PFSK-1 (cell line): ENCODE measurements at regions not wholly inside any gene's neighbourhood (a gene's known extent, or its start where the extent isn't known, plus 50 kb on each side); places are given as distances from the start of the nearest gene placed in this dataset.

Source experiments
- FOXP2 ChIP-seq: optimal IDR thresholded peaks from 2 replicates; pipeline ENCODE3; 2011; ENCODE audit warnings: borderline replicate concordance, control low read depth, inconsistent platforms; ENCODE audit not compliant: insufficient read depth; ENCODE audit errors: extremely low read length, extremely low read depth
- POLR2AphosphoS5 ChIP-seq: IDR thresholded peaks from 2 replicates; pipeline ENCODE4 v1.6.1; 2012; ENCODE audit warnings: low read depth, mild to moderate bottlenecking, control low read depth, low read length, moderate library complexity
- SIN3A ChIP-seq: IDR thresholded peaks from 2 replicates; pipeline ENCODE4 v1.6.1; 2012; ENCODE audit warnings: mild to moderate bottlenecking, low read length, moderate library complexity, borderline replicate concordance; ENCODE audit not compliant: insufficient read depth
- TAF1 ChIP-seq: IDR thresholded peaks from 2 replicates; pipeline ENCODE4 v1.6.1; 2012; ENCODE audit warnings: low read length, control low read depth, borderline replicate concordance; ENCODE audit not compliant: insufficient read depth
- TF ChIP-seq, protein P1 (sequence below), 2 experiments: IDR thresholded peaks; 2 replicates each; pipeline versions ENCODE4 v1.6.1 to v1.8.0; 2011 to 2012; ENCODE audit warnings: low read depth in 2 of 2, low read length in 2 of 2, control low read depth in 1 of 2, inconsistent platforms in 1 of 2, mild to moderate bottlenecking in 1 of 2, moderate library complexity in 1 of 2; ENCODE audit not compliant: insufficient read depth in 1 of 2

DNA sequence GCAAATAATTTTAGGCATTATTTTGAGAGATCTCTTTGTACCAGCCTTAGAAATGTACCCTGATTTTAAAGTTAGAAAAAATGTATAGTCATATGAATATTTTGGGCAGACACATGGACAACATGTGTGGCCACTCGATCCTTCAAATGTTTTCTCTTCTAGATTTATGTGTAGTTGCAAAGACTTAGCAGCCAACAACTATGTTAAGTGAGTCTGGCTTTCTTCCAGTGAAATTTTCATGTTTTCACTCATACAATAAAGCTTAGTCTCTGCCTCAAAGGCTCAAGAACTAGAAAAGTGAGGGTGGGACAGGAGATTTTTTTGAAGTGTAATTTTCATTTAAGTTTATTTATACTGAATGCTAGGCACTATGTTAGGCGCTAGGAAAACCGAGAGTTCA lies 207.7 kb upstream of the DACH1 start:
- no peak for TF ChIP-seq SIN3A
- TF ChIP-seq, protein P1, sequence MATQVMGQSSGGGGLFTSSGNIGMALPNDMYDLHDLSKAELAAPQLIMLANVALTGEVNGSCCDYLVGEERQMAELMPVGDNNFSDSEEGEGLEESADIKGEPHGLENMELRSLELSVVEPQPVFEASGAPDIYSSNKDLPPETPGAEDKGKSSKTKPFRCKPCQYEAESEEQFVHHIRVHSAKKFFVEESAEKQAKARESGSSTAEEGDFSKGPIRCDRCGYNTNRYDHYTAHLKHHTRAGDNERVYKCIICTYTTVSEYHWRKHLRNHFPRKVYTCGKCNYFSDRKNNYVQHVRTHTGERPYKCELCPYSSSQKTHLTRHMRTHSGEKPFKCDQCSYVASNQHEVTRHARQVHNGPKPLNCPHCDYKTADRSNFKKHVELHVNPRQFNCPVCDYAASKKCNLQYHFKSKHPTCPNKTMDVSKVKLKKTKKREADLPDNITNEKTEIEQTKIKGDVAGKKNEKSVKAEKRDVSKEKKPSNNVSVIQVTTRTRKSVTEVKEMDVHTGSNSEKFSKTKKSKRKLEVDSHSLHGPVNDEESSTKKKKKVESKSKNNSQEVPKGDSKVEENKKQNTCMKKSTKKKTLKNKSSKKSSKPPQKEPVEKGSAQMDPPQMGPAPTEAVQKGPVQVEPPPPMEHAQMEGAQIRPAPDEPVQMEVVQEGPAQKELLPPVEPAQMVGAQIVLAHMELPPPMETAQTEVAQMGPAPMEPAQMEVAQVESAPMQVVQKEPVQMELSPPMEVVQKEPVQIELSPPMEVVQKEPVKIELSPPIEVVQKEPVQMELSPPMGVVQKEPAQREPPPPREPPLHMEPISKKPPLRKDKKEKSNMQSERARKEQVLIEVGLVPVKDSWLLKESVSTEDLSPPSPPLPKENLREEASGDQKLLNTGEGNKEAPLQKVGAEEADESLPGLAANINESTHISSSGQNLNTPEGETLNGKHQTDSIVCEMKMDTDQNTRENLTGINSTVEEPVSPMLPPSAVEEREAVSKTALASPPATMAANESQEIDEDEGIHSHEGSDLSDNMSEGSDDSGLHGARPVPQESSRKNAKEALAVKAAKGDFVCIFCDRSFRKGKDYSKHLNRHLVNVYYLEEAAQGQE (IDR thresholded peaks at IDR 0.05; ENCODE audit: insufficient read depth in 1 of 2, low read depth in 2 of 2, low read length in 2 of 2) = no peak
- no peak for TF ChIP-seq FOXP2
- no peak for TF ChIP-seq POLR2AphosphoS5
- TF ChIP-seq TAF1 = no peak

DNA sequence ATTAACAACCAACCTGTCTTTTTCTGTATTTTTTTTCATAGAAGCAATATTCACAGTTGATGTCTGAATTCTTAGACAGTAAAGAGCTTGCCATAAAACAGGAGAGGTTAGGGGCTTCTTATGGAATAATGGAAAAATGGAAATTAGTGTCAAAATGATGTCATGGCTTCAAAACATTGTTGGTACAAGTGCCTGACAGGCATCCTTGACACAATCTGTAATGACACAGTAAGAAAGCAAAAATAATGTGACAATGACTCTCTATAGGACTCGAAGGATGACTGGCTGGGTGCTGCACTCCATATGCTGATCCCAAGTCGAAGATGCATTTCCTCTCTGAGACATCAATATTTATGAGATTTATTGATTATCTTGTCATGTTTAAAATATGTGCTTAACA lies 205.3 kb upstream of the DACH1 start:
- TF ChIP-seq, protein P1 (IDR thresholded peaks at IDR 0.05; ENCODE audit: insufficient read depth in 1 of 2, low read depth in 2 of 2, low read length in 2 of 2) = no peak
- TF ChIP-seq SIN3A = no peak
- no peak for TF ChIP-seq POLR2AphosphoS5
- TF ChIP-seq FOXP2 = no peak
- no peak for TF ChIP-seq TAF1

DNA sequence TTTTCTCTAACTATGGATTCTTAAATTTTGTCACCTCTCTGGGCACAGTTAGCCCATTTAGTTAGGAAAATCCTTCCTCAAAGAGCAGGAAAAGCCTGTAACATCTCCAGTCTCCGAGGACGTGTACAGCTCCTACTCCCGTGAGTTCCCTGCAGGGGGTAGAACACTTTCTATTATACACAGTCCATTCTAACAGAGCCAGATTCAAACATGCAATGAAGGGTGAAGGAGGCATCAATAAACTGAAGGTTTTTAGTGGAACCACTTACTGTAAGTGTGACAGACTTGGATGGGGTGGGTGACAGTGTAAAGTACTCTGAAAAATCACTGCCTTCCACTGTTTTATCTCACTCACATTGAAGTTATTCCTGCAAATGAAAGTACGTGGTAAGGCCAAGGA lies 204.7 kb upstream of the DACH1 start:
- TF ChIP-seq FOXP2 = no peak
- TF ChIP-seq, protein P1 (IDR thresholded peaks at IDR 0.05; ENCODE audit: insufficient read depth in 1 of 2, low read depth in 2 of 2, low read length in 2 of 2) = no peak
- no peak for TF ChIP-seq POLR2AphosphoS5
- no peak for TF ChIP-seq TAF1
- TF ChIP-seq SIN3A = no peak

DNA sequence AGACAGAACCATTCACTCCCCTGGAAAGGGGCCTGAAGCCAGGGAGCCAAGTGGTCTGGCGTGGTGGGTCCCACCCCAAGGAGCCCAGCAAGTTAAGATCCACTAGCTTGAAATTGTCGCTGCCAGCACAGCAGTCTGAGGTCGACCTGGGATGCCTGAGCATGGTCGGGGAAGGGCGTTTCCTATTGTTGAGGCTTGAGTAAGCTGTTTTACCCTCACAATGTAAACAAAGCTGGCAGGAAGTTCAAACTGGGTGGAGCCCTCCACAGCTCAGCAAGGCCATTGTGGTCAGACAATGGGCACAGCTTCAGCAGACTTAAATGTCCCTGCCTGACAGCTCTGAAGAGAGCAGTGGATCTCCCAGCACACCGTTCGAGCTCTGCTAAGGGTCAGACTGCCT lies 195.6 kb upstream of the DACH1 start:
- TF ChIP-seq TAF1 (no peak), SIN3A (no peak), FOXP2 (no peak)
- TF ChIP-seq, protein P1 (IDR thresholded peaks at IDR 0.05; ENCODE audit: insufficient read depth in 1 of 2, low read depth in 2 of 2, low read length in 2 of 2) = no peak

DNA sequence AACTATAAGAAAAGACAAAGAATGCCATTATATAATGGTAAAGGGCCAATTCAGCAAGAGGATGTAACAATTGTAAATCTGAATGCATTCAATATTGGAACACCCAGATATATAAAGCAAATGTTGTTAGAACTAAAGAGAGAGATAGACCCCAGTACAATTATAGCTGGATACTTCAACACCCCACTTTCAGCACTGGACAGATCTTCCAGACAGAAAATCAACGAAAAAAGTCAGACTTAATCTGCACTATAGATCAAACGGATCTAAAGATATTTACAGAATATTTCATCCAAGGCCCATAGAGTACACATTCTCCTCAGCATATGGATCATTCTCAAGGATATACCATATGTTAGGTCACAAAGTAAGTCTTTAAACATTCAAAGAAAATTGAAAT lies 194.6 kb upstream of the DACH1 start:
- no peak for TF ChIP-seq TAF1
- no peak for TF ChIP-seq POLR2AphosphoS5
- no peak for TF ChIP-seq FOXP2
- TF ChIP-seq, protein P1 (IDR thresholded peaks at IDR 0.05; ENCODE audit: insufficient read depth in 1 of 2, low read depth in 2 of 2, low read length in 2 of 2) = peak; percentile 18 to 69; a peak in 1 of 4 replicates
- TF ChIP-seq SIN3A = no peak
